Muscle layer of colon (tissue), 2 donors: ENCODE measurements at regions not wholly inside any gene's neighbourhood (a gene's known extent, or its start where the extent isn't known, plus 50 kb on each side); places are given as distances from the start of the nearest gene placed in this dataset.
"Not testable (repeated sequence)": the region's sequence is repeated elsewhere in the genome, so short reads cannot be mapped to it uniquely, and the experiment has no call there.

ENCODE experiments used
- H3K27ac ChIP-seq: one replicate; pipeline ENCODE4 v1.7.0; 2013; ENCODE audit warnings: low read depth, mild to moderate bottlenecking, low read length, moderate library complexity
- H3K27me3 ChIP-seq, 2 donors: one replicate each; pipeline ENCODE4 v1.7.0; 2013; ENCODE audit warnings: low read length in 2 of 2, mild to moderate bottlenecking in 2 of 2; ENCODE audit not compliant: insufficient read depth in 2 of 2, control insufficient read depth in 1 of 2
- H3K36me3 ChIP-seq: one replicate; pipeline ENCODE4 v1.7.0; 2013; ENCODE audit warnings: mild to moderate bottlenecking, low read length; ENCODE audit not compliant: insufficient read depth
- H3K4me1 ChIP-seq: one replicate; pipeline ENCODE4 v1.7.0; 2013; ENCODE audit warnings: mild to moderate bottlenecking, low read length; ENCODE audit not compliant: insufficient read depth
- H3K4me3 ChIP-seq, 2 donors: one replicate each; pipeline ENCODE4 v1.7.0; 2013; ENCODE audit warnings: low read length in 2 of 2, low read depth in 1 of 2, mild to moderate bottlenecking in 1 of 2, moderate library complexity in 1 of 2
- H3K9ac ChIP-seq: one replicate; pipeline ENCODE4 v1.7.0; 2013; ENCODE audit warnings: low read length
- H3K9me3 ChIP-seq: one replicate; pipeline ENCODE4 v1.7.0; 2013; ENCODE audit warnings: mild to moderate bottlenecking, low read length
- donor health status: abdominal sarcoma.
- donor health status: Adenocarcinoma of cecum.

- H3K9me3 ChIP-seq = no peaks in the 10 kb centered on the region
- H3K4me1 ChIP-seq = no peaks in the 10 kb centered on the region
- no peak overlapping the region for H3K9ac ChIP-seq
- H3K27ac ChIP-seq = no peak overlapping the region
- H3K27me3 ChIP-seq = no peaks in the 10 kb centered on the region
- H3K36me3 ChIP-seq = no peaks in the 10 kb centered on the region
- H3K4me3 ChIP-seq = no peak overlapping the region
These were observed 313.1 kb upstream of the TMPRSS15 start for GRCh38 chr21:18716578-18717138.

GRCh38 chr21:18722193-18722592, 318.6 kb upstream of the TMPRSS15 start:
- Histone ChIP-seq H3K36me3 (no peaks in the 10 kb centered on the region), H3K27me3 (no peaks in the 10 kb centered on the region), H3K27ac (no peak overlapping the region), H3K4me1 (no peaks in the 10 kb centered on the region), H3K9ac (no peak overlapping the region), H3K9me3 (no peaks in the 10 kb centered on the region), H3K4me3 (no peak overlapping the region)

GRCh38 chr21:18723171-18723570, 319.6 kb upstream of the TMPRSS15 start:
- Histone ChIP-seq H3K4me3 (no peak overlapping the region), H3K9me3 (no peaks in the 10 kb centered on the region), H3K27me3 (no peaks in the 10 kb centered on the region), H3K4me1 (no peaks in the 10 kb centered on the region), H3K27ac (no peak overlapping the region), H3K9ac (no peak overlapping the region), H3K36me3 (no peaks in the 10 kb centered on the region)

- H3K36me3 ChIP-seq = no peaks in the 10 kb centered on the region
- H3K9ac ChIP-seq = no peak overlapping the region
These were observed 322.1 kb upstream of the TMPRSS15 start for GRCh38 chr21:18725653-18726052.

GRCh38 chr21:18741954-18742353, 338.4 kb upstream of the TMPRSS15 start:
- H3K4me3 ChIP-seq = no peak overlapping the region
- no peaks in the 10 kb centered on the region for H3K36me3 ChIP-seq
- no peaks in the 10 kb centered on the region for H3K27me3 ChIP-seq
- no peaks in the 10 kb centered on the region for H3K9me3 ChIP-seq
- H3K4me1 ChIP-seq = no peaks in the 10 kb centered on the region
- no peak overlapping the region for H3K9ac ChIP-seq
- no peak overlapping the region for H3K27ac ChIP-seq

More at GRCh38 chr21:18725653-18726052, 322.1 kb upstream of the TMPRSS15 start:
- Histone ChIP-seq H3K4me1 (no peaks in the 10 kb centered on the region), H3K27me3 (no peaks in the 10 kb centered on the region), H3K4me3 (no peak overlapping the region), H3K27ac (no peak overlapping the region), H3K9me3 (no peaks in the 10 kb centered on the region)

GRCh38 chr21:18743531-18743930, 339.9 kb upstream of the TMPRSS15 start:
- no peak overlapping the region for H3K9ac ChIP-seq
- no peaks in the 10 kb centered on the region for H3K9me3 ChIP-seq
- no peak overlapping the region for H3K27ac ChIP-seq
- H3K27me3 ChIP-seq = no peaks in the 10 kb centered on the region
- no peaks in the 10 kb centered on the region for H3K4me1 ChIP-seq
- no peaks in the 10 kb centered on the region for H3K36me3 ChIP-seq
- no peak overlapping the region for H3K4me3 ChIP-seq

- Histone ChIP-seq H3K9ac (no peak overlapping the region), H3K27ac (no peak overlapping the region), H3K4me3 (no peak overlapping the region), H3K27me3 (no peaks in the 10 kb centered on the region), H3K36me3 (no peaks in the 10 kb centered on the region), H3K4me1 (no peaks in the 10 kb centered on the region), H3K9me3 (no peaks in the 10 kb centered on the region)
These were observed 341.3 kb upstream of the TMPRSS15 start for GRCh38 chr21:18744840-18745239.

- H3K36me3 ChIP-seq, H3K4me1 ChIP-seq, H3K27me3 ChIP-seq, H3K4me3 ChIP-seq, H3K27ac ChIP-seq, H3K9ac ChIP-seq, H3K9me3 ChIP-seq: not testable (repeated sequence)
These were observed 349.3 kb upstream of the TMPRSS15 start for GRCh38 chr21:18752894-18753293.

- H3K36me3 ChIP-seq, H3K4me3 ChIP-seq, H3K9me3 ChIP-seq: not testable (repeated sequence)
These were observed 352.7 kb upstream of the TMPRSS15 start for GRCh38 chr21:18756272-18756671.

GRCh38 chr21:18759267-18759666, 355.7 kb upstream of the TMPRSS15 start:
- H3K4me3 ChIP-seq = no peak overlapping the region
- no peaks in the 10 kb centered on the region for H3K36me3 ChIP-seq
- H3K9ac ChIP-seq = no peak overlapping the region
- H3K4me1 ChIP-seq = no peaks in the 10 kb centered on the region
- no peaks in the 10 kb centered on the region for H3K27me3 ChIP-seq
- no peaks in the 10 kb centered on the region for H3K9me3 ChIP-seq
- no peak overlapping the region for H3K27ac ChIP-seq

More at GRCh38 chr21:18756272-18756671, 352.7 kb upstream of the TMPRSS15 start:
- not testable (repeated sequence) for H3K27ac ChIP-seq, H3K9ac ChIP-seq, H3K4me1 ChIP-seq, H3K27me3 ChIP-seq

GRCh38 chr21:18759751-18760161, 356.2 kb upstream of the TMPRSS15 start:
- Histone ChIP-seq H3K36me3 (no peaks in the 10 kb centered on the region), H3K9ac (no peak overlapping the region), H3K27me3 (no peaks in the 10 kb centered on the region), H3K9me3 (no peaks in the 10 kb centered on the region), H3K4me3 (no peak overlapping the region), H3K27ac (no peak overlapping the region), H3K4me1 (no peaks in the 10 kb centered on the region)

GRCh38 chr21:18760247-18760646, 356.7 kb upstream of the TMPRSS15 start:
- Histone ChIP-seq H3K4me1 (no peaks in the 10 kb centered on the region), H3K9me3 (no peaks in the 10 kb centered on the region)

More at GRCh38 chr21:18760247-18760646, 356.7 kb upstream of the TMPRSS15 start:
- no peak overlapping the region for H3K9ac ChIP-seq
- H3K27me3 ChIP-seq = no peaks in the 10 kb centered on the region
- H3K27ac ChIP-seq = no peak overlapping the region
- no peaks in the 10 kb centered on the region for H3K36me3 ChIP-seq
- H3K4me3 ChIP-seq = no peak overlapping the region
